DOHH2 (cell line): ENCODE measurements at regions not wholly inside any gene's neighbourhood (a gene's known extent, or its start where the extent isn't known, plus 50 kb on each side); places are given as distances from the start of the nearest gene placed in this dataset.
"Not testable (repeated sequence)": the region's sequence is repeated elsewhere in the genome, so short reads cannot be mapped to it uniquely, and the experiment has no call there.

Experiments
- EZH2phosphoT487 ChIP-seq: fragments of 200-600 bp; sonication (generic); IDR thresholded peaks from 2 replicates; pipeline ENCODE4 v1.6.1; 2017; ENCODE audit warnings: borderline replicate concordance, mild to moderate bottlenecking, antibody characterized with exemption, low read length, moderate library complexity, mixed read lengths
- TF ChIP-seq, protein P1 (sequence below): fragments of 200-600 bp; sonication (generic); IDR thresholded peaks from one replicate; pipeline ENCODE4 v1.5.1; 2014; ENCODE audit warnings: antibody characterized with exemption, mild to moderate bottlenecking, low read depth, low read length; ENCODE audit not compliant: poor library complexity, severe bottlenecking

DNA sequence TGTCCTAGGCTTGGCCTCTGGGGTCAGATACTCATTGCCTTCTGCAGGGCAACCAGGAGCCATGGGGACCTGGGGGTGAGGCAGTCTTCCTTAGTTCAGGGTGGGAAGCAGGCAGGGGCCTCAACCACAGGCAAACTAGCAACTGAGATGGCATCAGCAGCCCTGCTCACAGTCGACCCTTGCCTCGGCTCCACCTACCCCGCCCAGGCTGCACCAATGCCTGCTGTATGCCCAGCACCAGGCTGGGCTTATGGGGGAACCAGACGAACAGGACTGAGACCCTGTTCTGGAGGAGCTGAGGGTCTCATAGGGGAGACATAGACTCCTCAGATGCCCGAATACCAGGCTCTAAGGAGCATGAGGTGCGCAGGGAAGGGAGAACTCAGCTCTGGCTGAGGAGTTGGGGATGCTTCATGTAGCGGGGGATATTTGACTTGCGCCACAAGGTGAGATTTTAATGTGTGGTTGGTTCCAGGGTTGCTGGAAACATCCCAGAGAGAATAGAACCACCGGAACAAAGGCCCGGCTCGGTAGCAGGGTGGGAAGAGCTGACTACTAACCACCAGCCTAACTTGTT lies 78.4 kb upstream of the GOLGA6L4 start:
- TF ChIP-seq, protein P1, sequence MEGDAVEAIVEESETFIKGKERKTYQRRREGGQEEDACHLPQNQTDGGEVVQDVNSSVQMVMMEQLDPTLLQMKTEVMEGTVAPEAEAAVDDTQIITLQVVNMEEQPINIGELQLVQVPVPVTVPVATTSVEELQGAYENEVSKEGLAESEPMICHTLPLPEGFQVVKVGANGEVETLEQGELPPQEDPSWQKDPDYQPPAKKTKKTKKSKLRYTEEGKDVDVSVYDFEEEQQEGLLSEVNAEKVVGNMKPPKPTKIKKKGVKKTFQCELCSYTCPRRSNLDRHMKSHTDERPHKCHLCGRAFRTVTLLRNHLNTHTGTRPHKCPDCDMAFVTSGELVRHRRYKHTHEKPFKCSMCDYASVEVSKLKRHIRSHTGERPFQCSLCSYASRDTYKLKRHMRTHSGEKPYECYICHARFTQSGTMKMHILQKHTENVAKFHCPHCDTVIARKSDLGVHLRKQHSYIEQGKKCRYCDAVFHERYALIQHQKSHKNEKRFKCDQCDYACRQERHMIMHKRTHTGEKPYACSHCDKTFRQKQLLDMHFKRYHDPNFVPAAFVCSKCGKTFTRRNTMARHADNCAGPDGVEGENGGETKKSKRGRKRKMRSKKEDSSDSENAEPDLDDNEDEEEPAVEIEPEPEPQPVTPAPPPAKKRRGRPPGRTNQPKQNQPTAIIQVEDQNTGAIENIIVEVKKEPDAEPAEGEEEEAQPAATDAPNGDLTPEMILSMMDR, result not testable (repeated sequence)
- TF ChIP-seq EZH2phosphoT487, result not testable (repeated sequence)
